GM19043 (cell line): ENCODE measurements at regions not wholly inside any gene's neighbourhood (a gene's known extent, or its start where the extent isn't known, plus 50 kb on each side); places are given as distances from the start of the nearest gene placed in this dataset.
A peak's percentile ranks its signal among the peaks of the same experiment; 100 is the strongest.

Source experiments
- ATAC-seq: cut with Tn5 transposase; IDR thresholded peaks from one replicate; pipeline ENCODE4 v1.9.1; 2021; ENCODE audit warnings: low read depth; ENCODE audit not compliant: unreplicated experiment

DNA sequence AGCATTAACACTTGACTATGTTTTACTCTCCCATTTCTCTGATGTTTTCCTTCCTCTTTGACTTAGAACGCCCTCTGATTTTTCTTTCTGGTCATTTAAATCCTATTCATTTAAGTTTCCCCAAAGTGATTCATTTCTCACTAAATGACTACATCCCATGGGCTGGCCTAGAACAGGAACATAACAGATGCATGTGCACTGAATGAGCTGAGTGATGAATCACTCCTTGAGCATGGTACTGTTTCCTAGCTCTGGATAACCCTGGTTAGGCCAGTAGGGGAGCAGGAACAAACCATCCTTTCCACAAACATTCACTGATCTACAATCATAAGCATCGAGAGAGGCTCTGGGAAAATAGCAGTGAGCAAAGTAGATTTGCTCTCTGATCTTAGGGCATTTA, 221.9 kb upstream of the SETBP1 start:
- ATAC-seq, result no peak

DNA sequence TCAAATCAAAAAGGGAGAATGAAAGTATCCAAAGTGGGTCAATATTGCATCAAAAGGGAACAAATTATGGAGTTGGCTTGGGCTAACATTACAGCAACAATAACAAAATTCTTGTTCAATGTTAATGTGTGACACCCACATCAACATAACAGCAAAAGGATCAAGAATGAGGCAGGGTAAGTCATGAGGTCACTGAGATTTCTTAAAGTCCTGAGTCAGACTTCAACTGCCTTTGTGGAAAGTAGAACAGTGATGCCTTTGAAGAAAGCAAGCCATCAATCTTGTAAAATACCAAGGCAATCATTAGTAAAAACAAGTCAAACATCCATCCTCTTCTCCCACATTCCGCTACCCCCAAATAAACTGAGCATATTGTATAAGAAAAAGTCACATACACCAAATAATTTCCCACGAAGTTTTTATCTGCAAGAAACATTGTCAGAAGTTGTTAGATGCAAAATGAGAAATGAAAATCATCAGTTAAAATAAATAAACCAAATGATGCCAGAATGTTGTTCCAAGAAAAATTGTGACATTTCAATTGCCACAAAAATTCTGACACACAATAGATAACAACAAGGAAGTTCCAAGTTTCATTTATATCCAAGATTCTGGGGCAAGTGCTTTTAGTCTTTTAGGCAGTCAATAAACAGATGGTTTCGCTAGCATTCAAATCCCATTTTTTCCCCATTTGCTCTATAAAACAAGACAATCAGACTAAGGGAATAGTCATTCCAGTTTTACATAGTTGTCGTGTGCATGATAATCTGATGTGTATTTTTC, 216.1 kb upstream of the SETBP1 start:
- no peak for ATAC-seq

DNA sequence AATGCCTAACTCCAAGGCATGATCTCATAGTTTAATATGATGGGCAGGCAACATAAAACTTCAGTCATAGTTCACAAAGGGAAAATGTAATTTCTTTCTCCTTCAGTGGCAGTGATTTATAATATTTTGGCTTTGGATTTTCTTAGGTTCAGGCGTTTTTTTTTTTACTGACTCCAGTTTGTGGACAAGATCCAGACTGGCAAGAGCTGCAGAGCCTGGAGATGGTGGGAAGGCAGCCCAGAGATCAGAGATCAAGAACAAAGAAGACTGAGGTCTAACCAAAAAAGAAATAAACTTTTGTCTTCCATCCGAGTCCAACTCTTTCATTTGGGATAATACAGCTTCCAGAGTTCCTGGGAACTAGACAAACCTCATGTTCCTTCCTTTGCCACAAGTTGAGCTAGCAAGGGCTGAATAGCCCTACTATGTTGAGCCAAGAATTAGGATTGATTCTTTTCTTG, 215.3 kb upstream of the SETBP1 start:
- ATAC-seq, result no peak

DNA sequence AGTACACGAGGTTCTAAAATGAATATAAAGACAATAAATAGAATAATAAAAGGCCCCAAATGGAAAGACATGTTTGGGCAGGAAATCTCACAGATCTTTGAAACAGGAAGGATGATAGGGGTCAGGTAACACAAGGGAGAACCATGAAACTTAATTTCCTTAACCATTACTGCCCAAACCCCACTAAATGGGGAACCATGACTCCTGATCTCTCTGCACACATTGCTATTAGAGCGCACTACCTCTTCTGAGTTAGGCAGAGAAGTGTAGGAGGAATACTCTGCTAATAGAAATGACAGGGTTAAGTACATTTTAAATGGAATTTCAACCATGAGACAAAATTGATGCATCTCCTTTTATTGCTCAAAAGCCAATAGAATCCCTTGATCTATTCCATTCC, 213.7 kb upstream of the SETBP1 start:
- no peak for ATAC-seq

DNA sequence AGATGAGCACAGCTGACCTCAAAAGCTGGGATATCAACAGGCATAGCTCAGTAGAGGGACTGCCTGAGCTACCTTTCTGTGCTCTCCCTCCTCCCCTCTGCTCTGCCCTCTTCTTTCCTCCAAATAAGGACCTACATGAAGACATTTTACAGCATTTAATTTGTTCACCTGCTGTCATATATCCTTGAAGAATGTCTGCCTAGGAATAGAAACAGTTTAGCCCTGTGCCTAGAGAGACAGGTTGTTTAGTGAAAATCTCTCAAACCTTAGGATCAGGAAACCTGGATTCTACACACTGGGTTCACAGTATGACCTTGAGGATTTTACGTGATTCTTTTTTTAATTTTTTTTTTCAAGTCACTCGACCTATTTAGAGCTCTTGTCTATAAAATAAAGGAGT, 213.0 kb upstream of the SETBP1 start:
- ATAC-seq, result no peak

DNA sequence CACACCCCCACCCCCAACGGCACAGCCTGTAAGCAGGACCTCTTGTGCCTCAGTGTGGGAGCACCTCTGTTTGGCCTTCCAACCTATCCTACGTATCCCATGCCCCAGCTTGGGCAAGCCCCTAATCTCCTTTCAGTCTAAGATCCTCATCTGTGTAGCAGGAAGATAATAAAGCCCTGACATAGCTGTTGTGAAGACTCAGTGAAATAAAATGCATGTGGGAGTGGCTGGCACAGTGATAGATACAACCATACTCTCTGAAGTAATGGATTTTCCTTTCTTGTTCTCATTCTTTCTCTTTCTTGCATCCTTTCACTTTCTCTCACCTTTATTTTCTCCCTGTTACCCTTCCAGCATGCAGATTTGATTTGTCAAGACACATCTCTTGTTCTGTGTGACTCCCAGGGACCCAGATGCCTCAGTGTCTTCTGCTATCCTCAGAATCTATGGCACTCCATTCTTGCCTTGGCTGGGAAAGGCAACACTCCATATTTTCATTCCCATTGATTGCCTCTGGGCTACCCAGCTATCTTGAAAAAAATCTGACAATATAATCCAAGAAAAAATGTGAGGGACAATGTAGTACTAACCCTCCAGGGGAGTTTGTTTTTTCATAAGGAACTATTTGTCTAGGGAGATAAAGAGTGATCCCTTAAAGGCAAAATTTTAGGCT, 207.2 kb upstream of the SETBP1 start:
- no peak for ATAC-seq

DNA sequence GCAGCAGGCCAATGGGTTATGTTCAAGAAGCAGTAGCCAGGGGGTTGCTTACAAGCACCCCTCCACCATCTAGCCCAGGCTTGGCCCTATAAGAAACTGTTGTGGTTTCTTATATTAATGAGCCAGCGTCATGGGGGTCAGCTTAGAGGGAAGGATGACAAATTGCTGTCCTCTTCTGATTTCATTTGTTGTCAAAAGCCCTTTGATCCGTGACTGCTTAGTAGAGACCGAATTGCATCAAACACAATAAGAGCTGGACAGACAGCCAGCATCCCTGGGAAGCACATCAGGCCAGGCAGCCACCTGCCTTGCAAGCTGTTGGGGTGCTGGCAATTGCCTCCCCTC, 206.6 kb upstream of the SETBP1 start:
- no peak for ATAC-seq

DNA sequence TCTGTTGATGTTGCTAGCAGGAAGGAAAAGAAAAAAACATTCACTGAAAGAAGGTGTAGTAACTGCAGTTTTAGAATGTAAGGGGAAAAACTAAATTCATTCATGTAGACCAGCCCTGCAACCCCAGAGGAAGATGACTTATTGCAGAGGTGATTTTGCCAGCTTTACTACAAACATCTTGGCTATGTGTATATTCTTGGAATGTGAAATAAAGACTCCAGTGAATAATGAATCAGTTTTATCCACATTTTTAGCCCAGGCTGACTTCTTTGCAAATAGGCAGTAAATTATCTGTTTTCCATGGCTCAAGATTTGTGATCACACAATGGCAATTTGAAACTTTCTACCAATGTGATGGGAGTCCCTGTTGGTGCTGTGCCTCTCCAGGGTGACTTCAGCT, 206.1 kb upstream of the SETBP1 start:
- no peak for ATAC-seq

DNA sequence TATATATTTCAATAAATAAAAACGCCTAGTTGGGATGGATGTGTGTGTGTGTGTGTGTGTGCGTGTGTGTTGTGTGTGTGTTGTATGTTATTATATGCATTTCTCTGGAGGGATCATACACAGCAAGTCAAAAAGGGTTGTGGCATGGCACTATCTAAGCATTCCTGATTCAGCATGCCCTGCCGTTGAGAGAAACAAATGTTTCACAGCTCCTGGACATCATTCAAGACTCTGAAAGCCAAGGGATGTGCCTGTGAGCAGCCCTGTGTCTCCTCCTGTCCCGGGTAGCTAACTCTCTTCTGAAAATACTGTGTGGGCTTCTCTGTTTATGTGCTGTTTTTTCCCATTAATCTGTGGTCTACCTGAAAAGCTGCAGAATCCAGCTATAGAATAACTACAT, 197.9 kb upstream of the SETBP1 start:
- no peak for ATAC-seq

DNA sequence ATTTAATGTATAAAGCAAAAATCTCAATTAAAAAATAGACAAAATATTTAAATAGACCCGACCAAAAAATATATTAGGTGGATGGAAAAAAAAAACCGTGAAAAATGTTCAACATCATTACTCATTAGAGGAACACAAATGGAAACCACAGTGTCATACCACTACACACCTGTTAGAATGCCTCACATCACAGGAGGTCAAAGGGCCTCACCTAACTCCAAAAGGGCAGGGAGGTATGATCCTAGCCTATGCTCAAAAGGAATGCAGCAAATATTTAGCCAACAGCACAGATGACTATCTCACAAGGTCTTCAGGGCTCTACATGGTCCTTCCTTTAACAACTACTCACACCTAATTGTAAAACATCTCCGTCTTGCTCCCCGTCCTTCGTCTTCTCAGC, 185.5 kb upstream of the SETBP1 start:
- ATAC-seq, result no peak

DNA sequence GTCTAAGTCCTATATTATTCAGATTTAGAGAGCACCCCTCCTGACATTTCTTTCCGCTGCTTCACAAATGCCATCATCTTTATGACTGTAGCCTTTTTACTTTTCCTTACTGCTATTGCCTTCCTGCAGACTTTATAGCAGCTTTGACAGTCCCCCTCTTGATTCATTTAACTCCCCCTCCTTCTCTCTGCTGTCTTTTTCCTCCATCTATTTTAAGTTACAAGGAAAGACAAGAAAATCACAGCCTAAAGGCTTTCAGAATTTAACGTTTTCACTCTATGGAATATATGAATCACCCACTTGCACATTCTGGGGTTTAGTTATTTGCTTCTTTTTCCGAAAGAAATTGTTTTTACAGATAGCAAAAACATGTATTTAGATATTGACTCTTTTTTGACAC, 183.4 kb upstream of the SETBP1 start:
- no peak for ATAC-seq

DNA sequence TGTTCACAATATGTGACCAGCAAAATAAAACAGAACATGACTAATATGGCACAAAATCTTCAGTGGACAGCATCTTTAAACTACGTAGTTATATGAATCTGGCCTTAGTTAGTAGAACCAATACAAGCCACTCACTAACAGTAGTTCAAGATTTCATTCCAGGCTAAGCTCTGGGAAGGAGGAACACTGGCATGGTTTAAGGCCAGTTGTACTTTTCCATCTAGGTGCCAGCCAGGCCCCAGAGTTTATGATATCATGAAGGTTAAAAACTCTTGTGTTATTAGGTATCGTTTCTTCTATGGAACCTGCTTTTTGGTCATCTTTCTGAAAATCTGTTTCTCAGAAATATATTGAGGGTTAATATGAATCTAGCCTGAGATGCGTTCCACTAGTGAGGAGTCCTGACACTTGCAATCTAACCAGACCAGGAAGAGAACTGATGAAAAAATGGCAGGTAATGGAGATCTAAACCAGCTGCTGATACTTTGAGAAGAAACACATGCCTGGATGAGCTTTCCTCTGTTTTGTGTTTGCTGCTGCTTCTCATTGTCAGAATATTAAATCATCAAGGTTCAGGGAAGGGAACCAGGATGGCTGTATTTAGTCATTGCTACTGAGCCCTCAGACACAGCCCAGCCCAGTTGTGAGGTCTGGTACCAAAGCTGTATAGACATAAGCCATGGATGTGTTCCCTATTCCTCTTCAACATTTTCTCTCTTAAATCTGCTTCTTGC, 182.8 kb upstream of the SETBP1 start:
- ATAC-seq, result no peak

DNA sequence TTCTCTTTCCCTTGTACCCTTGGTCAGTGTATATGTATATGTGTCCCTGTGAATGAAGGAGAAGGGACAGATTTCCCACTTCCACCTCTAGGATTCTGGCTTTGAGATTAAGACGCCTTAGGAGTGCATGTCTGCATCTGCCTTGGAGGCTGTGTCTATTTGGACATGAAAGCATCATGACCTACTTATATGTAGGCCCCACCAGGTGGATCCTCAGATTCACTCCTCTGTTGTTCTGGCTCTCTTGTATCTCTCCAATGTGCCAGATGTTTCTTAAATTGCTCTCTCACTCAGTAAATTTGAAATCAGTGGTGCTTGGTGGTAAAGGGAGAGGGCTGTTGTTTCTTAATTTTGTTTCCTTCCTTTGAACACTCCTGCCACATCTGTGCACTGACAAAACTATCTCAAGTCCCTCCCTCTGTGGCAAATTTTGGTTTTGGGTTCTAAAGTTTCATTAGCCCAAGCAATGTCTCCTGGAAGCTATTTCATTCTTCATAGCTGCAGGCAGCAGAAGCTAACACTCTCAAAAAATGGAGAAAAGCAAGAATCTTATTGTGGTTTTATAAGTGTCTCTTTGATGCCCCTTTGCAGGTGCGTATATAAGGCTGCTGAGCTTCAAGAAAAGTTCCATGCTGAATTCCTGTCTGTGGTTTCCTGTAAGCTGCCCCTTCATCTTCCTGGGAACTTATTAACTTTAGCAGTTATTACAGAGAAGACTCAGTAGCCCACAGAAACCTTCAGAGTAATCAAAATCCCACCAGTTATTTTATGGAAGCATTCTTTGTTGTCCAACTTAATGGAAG, 179.7 kb upstream of the SETBP1 start:
- ATAC-seq, result no peak

DNA sequence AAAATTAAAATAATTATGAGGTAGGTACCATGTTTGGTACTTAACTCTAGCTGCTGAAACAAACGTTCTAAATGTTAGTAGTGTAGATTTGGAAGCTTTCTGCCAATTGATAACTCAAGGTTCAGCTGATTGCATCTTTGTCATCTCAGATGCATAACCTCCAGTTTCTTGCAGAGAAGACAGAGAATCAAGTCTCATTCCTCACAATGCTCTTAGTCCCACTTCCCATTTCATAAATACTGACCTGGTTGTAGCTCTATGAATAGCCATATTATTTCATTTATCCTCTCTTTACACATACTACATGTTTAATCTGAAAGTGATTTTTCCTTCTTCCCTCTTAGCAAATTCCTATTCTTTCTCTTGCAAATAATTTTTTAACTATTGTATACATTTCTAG, 178.5 kb upstream of the SETBP1 start:
- ATAC-seq, result no peak

DNA sequence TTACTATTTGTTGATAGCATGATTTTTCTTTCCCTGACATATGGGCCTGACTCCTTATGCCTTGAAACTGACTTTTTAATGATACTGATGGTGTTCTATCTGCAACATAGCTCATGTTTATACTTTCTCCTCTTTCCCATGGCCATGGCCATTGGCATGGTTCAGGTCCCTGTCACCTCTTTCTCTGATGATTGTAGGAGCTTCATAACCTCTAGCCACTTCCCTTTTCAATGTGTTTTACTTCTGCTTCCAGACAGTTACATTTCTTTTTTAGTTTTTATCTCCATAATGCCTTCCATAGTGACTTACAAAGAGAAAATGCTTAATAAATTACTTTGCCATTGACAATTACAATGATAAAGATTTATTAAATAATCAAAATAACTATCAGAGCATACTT, 177.9 kb upstream of the SETBP1 start:
- no peak for ATAC-seq

DNA sequence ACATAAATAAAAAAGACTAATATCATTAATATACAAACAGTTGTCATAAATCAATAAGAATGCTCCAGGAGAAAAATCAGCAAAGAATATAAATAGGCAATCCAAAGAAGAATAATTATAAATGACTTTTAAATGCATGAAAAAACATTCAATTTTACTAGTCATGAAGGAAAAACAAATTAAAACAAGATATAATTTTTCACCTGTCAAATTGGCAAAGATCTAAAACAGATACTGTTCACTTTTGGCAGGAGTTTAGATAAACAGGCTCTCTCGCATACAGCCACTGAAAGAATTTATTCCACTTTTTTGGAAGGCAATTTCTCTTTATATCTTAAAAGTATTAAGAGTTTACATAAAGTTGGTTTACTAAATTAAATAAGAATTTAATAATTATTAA, 176.8 kb upstream of the SETBP1 start:
- no peak for ATAC-seq

DNA sequence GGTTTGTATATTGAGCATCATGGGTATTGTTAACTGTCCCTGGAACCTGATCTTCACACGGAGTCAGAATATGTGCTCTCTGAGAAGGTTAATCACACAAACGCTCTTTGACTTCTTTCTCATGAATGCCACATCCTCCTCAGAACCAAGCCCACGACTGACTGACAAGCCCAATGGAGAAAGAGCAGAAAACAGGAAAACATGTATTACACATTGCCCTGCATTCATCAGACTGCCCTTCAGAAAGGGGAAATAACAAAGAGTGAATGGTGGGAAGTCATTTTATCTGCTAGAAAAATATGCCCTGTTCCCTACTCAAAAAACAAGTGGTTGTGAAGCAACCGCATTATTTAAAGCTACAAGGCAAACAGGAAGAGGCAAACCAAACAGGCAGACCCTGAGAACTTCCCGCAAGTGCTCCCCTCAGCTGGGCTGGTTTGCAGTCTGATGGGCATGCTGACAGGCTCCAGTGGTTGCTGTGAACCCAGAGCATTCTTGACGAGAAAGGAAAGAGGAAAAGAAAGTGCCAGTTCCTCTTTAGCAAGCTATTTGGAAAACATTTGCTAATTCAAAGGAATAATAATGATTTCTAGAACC, 172.9 kb upstream of the SETBP1 start:
- ATAC-seq, result peak; percentile 91

DNA sequence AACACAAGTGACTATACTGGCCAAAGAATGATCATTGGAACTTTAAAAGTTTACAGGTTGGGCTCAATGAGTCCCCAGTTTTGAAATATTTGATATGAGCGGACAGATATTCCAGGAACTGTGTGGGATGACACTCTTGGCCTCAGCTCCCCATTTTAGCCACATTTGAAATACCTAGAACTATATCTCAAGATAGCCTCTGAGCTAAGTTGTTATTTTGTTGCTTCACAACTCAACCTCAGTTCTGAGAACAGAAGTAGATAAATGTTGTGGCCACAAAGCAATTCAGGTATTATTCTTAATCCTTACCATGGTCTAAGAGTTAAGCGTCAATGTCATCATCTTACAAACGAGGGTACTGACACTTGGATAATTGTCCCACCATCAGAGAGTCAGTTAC, 172.2 kb upstream of the SETBP1 start:
- peak; percentile 1 for ATAC-seq

DNA sequence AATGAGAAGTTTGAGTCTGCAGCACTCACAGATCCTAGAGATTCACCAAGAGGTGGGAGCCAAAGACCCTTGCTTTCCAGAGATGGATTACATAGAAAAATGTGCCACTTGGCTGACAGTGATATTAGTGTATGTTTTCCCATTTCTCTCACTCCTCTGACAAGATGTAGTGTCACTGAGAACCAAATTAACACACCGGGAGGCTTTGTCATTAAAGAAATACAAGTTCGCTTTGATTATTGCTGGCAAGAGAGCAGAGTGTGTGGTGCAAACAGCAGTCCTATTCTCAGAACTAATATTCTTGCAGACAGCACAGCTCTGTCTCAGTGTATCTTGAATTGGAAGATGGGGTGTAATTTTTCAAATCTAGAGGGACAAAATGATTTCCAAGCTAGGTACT, 171.6 kb upstream of the SETBP1 start:
- ATAC-seq, result no peak

DNA sequence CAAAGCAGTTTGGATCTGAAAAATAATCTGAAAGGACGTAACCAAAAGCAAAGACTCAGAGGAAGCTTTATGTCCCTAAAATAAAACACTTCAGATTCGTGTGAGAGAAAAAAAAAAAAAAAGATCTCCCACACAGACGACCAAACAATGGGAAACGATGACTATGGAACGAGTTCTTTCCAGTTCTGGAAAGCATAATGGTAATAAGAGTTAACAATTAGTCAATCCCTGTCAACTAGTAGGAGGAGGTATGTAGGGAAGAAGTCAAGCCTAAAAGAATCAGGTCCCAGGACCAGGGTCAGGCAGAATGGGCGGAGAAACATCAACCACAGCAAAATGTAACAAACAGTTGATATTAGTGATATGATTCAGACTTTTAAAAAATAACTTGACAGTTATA, 170.3 kb upstream of the SETBP1 start:
- ATAC-seq, result no peak

DNA sequence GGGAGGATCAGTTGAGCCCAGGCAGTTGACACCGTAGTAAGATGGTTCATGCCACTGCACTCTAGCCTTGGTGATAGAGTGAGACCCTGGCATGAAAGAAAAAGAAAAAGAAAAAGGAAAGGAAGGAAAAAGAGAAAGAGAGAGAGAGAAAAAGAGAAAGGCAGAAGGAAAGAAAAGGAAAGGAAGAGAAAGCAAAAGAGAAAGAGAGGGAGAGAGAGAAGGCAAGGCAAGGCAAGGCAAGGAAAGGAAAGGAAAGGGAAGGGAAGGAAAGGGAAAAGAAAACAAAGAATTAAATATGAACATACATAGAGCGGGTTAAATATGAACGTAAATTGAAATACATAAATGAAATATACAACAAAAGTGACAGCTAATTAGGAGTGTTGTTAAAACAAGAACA, 167.5 kb upstream of the SETBP1 start:
- no peak for ATAC-seq
